GM19324 (cell line): ENCODE measurements at regions not wholly inside any gene's neighbourhood (a gene's known extent, or its start where the extent isn't known, plus 50 kb on each side); places are given as distances from the start of the nearest gene placed in this dataset.
"Not testable (repeated sequence)": the region's sequence is repeated elsewhere in the genome, so short reads cannot be mapped to it uniquely, and the experiment has no call there.

ENCODE experiments used
- ATAC-seq: cut with Tn5 transposase; IDR thresholded peaks from one replicate; pipeline ENCODE4 v1.9.1; 2021; ENCODE audit warnings: mild to moderate bottlenecking, moderate library complexity; ENCODE audit not compliant: unreplicated experiment, low FRiP score

DNA sequence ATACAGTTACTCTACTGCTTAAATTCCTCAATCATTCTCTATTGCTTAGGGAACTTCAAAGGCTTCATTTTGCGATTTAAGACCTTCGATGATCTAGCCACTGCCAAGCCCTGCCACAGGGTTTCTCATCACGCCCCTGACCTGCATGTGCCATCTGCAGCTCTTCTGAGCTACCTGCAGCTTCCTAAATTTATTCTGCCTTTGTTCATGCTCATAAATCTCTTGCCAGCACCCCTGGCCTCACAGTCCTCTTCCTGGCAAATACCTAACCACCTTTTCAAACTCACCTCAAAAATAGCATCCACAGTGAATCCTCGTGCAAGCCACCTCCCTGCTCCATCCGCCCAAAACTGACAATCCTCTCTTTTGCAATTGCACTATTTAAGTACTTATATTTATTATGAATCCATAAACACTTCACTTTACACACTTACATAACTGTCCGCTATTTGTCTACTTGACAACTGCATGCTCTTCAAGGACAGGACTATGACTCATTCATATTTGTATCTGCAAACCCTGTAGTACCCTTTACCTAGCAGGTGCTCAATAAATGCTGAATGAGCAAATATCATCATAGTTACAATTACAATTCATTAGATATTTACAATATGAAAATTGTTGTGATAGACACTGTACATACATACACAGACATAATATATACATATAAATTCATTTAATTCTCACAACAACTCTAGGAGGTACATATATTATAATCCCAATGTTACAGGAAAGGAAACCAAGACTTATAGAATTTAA, 280.0 kb upstream of the RASGEF1B start:
- ATAC-seq, result no peak

DNA sequence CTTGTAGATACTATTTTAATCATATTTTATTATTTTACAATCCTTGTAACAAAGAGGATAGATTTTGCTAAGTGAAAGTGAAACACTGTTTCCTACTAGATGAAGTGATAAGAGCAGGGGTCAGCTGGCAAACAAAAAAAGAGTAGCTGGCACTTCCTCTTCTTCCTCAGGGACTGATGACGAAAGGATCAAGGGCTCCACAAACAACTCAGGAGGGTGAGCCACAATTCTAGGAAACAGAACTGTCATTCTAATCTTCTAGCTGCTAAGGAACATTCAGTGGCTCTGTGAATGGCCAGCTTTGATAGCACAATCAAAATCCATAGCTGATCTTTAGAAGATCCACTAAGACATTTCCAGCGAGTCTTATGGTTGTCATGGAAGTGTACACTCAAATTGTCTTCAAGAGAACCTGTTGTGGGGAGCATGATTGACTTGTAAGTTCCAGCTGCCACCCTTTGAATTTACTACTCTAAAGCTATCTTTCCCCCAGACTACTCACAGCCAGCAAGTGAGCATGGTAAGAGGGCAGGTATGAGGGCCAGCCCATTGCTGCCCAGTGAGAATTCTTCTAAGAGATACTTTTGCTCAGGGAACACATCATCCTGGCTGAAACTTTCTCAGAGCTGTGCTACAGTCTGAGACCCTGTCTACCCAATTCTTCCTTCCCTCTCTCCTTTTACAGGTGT, 275.7 kb upstream of the RASGEF1B start:
- ATAC-seq, result no peak

DNA sequence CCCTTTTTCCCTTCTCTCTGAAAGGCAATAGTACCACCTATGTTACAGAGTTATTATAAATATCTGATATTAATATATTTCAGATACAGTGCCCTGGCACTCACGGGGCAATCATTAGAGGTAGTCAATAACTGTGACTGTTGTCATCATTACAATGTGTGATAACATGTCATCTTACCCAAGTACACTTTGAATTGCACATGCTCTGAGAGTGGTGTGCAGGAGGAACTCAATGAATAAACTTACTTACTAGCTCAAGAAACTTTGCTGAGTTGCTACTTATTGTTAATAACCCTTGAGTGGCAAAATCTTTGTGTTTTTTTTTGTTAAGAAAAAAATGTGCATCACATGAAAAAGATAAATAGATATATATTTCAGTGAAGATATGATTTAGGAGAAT, 275.1 kb upstream of the RASGEF1B start:
- no peak for ATAC-seq

DNA sequence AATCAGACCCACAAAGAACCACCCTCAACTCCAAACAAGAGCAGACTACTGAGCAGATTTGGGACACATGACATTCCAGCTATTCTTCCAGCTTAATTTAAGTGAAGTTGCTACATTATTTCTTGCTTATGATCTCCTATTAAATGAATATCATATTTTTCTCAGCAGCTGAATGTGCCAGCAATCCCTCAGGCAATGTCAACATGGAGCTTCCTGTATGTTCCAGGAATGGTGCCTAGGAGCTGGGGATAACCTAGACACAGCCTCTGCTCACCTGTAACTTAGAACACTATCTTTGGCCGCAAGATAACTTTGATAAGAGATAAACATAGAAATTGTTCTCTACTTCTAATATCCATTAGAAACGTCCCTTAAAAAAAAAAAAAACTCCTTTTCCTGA, 274.4 kb upstream of the RASGEF1B start:
- no peak for ATAC-seq

- ATAC-seq, result no peak
These were observed 273.3 kb upstream of the RASGEF1B start for GRCh38 chr4:81745050-81745449.

DNA sequence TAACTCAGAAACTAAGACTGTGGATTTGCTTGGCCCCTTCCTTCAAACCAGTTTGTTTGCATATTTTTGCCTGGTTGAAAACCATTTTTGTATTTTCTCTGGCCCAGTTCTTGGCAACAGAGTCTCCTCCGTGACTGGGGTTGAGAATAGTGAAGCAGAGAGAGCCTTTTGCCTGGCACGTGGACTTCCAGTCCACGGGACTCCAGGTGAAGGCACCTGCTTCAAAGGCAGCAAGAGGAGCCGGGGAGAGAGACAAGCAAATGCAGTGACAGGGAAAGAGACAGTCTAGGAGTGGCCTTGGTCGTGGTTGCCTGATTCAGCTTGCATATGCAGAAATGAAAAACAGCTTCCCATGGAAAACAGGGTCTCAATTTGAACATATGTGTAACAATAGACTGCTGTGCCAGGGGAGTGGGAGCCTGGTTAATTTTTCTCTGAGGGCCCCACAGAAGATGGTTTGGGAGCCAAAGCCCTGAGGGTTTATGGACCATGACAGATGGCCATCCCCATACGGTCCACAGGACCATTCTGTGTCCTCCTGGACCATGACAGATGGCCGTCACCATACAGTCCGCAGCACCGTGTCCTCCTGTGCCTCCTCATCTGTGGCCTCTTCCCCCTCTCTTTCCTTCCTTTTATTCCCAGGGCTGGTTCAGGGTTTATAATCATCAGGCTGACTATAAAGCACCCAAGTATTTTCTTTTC, 272.2 kb upstream of the RASGEF1B start:
- no peak for ATAC-seq

DNA sequence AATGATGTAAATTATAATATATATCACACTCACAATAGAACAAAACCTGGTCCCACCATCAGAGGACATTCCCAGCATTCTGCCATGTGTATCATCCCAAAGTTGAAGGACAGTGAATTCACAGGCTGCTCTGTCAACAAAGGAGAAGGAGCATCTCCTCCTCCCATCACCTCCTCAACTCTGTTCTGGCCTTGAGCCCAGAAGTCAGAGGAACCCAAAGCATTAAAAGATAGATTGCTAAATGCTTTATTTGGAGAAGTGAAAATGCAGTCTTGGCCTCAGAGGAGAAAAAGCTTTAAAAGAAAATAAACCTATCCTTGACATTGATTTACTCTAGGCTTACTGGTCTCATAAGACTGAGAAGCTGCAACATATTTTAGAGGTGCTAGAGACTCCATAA, 268.8 kb upstream of the RASGEF1B start:
- ATAC-seq, result no peak

DNA sequence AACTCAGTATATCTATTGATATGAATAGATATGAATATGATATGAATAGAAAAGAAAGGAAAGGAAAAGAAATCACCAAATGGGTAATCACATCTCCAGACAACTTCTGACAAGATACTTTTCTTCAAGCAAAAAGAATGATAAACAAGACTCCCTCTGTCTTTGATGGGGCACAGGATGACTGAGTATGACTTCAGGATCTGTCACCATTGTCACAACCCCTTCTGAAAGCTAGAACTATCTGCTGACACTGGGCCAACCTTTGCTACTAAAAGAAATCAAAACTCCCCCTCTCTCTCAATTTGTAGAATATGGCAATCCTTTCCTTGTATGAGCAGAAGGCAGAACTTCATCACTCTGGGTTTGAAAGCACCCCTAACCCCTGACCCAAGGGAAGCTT, 267.2 kb upstream of the RASGEF1B start:
- no peak for ATAC-seq

DNA sequence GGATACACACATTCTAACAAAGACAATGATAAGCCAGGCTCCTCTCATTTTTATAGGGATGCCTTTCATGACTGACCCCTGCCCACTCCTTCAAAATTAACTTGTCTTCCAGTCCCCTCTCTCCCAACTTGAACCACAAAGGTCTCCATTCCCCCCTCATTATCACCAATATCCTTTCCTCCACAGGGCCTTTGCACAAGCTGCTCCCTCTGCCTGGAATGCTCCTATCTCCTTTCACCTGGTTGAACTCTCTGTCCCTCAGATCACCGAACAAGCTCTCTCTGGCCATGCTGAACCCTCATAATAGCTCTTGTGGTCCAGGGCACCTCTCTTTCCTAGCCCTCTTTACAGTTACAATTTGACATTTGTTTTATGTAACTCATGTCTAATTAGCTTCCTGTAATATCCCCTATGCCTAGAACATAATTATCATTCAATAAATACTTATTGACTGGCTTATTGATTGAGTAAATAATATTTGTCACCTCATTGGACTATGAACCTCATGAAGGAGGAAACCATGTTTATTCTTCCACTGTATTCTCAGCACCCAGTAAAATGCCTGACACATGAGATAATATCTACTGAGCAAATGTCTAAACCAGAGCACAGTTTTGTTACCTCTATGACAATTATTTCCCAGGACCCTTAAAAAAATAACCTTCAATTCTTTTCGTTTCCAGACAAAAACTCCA, 266.3 kb upstream of the RASGEF1B start:
- no peak for ATAC-seq

DNA sequence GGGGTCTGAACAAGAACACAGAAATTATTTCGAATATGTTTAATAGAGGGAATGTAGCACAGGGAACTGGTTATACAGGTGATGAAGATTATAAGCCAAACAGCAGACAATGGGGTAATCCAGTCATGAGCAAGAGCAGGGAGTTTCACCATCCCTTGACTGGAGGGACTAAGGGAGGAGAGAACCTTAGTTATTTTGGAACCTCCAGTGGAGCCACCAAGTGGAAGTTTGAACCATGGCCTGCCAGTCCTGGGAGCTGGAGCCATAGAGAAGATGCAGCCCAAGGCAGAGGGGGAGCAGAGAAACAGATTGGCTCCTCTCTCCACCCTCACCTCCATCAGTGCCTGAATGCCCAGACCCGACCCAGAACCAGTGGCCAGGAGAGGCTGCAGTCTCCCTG, 264.6 kb upstream of the RASGEF1B start:
- no peak for ATAC-seq

- no peak for ATAC-seq
These were observed 261.3 kb upstream of the RASGEF1B start for GRCh38 chr4:81732980-81733379.

DNA sequence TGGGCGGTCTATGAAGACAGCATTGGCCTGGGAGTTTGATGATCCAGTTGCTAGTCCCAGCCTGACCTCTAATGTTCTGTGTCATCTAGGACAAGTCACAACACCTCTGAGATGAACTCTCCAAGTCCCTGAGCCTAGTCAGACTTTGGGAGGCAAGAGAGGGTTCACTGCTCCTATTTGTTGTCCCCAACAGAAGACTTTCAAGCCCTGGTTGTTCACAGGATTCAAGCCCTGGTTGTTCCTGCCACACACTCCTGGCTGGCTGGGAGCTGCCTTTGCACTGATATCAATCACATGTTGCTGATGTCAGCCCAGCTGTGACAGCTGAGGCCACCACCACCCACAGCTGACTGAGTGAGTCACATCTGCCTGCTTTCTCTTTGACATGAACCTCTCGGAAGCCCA, 253.2 kb upstream of the RASGEF1B start:
- ATAC-seq, result peak; percentile 82

DNA sequence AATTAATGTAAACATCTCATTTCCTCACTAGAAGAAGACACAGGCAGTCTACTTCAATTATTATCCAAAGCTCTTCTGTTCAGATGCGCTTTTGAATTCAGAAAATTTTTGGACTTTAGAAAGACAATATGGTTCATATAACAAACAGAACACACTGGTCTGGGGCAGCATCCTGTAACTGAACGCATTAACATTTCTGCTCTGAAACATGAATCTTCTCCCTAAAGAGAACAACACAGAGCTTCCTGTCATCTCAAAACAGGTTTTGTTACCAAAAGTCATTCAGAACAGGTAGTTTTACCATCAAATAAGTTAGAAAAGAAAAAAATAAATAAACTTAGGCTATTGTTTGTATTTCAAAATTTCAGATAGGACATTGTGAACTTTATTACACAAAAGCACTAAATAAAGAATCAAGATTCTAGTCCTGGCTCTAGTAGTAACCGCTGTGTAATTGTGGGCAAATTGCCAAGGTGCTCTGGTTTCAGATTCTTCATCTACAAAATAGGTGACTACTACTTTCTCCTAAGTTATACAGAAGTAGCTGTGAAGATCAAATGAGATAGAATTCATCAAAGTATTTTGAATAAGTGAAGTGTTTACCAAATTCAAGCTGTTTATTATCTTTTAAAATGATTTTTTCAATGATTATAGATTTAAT, 252.3 kb upstream of the RASGEF1B start:
- no peak for ATAC-seq

- ATAC-seq, result no peak
These were observed 251.5 kb upstream of the RASGEF1B start for GRCh38 chr4:81723019-81723884.

- ATAC-seq, result no peak
These were observed 250.7 kb upstream of the RASGEF1B start for GRCh38 chr4:81722290-81722851.

DNA sequence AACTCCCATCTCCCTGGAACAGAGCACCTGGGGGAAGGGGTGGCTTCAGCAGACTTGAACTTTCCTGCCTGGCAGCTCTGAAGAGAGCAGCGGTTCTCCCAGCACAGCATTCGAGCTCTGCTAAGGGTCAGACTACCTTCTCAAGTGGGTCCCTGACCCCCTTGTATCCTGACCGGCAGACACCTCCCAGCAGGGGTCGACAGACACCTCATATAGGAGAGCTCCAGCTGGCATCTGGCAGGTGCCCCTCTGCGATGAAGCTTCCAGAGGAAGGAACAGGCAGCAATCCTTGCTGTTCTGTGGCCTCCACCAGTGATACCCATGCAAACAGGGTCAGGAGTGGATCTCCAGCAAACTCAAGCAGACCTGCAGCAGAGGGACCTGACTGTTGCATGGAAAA, 244.1 kb upstream of the RASGEF1B start:
- ATAC-seq, result no peak

DNA sequence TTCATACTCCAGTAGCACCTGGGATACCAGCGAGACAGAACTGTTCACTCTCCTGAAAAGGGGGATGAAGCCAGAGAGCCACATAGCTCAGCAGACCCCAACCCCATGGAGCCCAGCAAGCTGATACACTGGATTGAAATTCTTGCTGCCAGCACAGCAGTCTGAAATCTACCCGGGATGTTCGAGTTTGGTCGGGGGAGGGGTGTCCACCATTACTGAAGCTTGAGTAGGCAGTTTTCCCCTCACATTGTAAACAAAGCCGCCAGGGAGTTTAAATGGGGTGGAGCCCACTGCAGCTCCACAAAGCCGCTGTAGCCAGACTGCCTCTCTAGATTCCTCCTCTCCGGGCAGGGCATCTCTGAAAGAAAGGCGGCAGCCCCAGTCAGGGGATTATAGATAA, 243.7 kb upstream of the RASGEF1B start:
- not testable (repeated sequence) for ATAC-seq

DNA sequence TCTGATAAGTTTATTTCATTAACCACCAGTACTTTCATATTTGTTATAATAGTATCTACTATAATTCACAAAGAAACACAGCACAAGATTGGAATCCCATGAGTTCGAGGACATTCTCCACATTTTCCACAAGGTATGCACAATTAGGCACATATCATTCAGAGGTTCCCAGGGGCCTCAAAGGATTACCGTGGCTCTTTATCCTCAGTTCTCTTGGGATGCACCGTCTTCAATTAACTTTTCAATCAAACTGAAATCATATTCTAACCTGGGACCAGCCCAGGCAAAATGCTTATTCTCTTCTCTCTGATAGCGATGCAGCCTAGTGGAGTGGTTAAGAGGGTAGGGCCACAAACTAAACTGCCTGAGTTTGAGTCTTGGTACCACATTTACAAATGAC, 242.6 kb upstream of the RASGEF1B start:
- ATAC-seq, result no peak

- ATAC-seq, result no peak
These were observed 241.0 kb upstream of the RASGEF1B start for GRCh38 chr4:81712714-81713113.
